NCI-H226 (cell line): ENCODE measurements at regions not wholly inside any gene's neighbourhood (a gene's known extent, or its start where the extent isn't known, plus 50 kb on each side); places are given as distances from the start of the nearest gene placed in this dataset.
"Not testable (repeated sequence)": the region's sequence is repeated elsewhere in the genome, so short reads cannot be mapped to it uniquely, and the experiment has no call there.

Source experiments
- DNase-seq: peaks from one replicate; pipeline ENCODE4 v3.0.0-alpha.2; 2015

DNA sequence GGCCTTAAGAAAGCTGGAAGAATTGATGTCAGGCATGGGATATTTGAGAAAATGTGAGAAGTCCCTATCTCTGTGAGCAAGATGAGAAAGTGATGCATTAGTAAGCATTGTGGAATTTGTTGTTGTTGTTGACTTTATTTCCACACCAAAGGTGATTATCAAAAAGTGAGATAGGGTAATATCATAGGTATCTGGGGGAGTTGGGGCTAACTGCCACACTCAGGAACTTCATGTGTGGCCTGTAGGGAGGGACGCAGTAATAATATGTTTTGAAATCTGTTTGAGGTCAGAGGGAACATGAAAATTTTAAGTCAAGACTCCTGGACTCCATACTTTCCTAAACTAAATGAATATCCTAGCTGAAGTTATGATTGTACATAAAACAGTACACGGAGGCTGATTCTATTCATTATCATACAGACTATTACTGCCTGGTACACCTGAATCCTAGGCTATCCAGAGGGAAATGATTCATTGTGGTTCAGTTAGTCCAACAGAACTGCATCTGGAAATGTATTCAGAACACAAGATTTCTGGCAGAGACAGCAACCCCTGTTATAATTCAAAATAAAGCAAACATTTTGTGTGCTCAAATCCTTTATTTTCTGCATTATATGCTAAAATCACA is 304.8 kb downstream of the CPS1 start:
- peak; percentile 63 for DNase-seq

- DNase-seq, result no peak
Observed at GRCh38 chr2:210862283-210863065, 306.1 kb downstream of the CPS1 start.

DNA sequence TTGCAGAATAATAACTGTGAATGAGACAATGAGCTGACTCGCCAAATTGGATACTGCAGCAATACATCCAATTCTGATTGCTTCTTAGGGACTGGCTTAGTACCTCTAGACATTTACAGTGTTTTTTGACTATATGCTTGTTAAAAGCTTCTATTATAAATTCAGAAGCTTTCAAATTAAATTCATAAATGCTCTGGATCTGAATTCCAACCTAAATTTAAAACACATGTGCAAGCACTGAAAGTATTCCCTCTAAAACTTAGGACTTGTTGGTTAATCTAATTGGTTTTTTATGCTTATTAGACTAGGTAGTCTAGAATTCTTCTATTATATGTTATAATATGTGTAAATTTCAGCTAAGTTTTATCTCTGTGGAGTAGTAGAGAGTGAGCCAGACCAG is 306.9 kb downstream of the CPS1 start:
- DNase-seq, result no peak

GRCh38 chr2:210871566-210871965 is 315.2 kb downstream of the CPS1 start:
- DNase-seq, result not testable (repeated sequence)

GRCh38 chr2:210873631-210874030 is 317.2 kb downstream of the CPS1 start:
- DNase-seq, result no peak

DNA sequence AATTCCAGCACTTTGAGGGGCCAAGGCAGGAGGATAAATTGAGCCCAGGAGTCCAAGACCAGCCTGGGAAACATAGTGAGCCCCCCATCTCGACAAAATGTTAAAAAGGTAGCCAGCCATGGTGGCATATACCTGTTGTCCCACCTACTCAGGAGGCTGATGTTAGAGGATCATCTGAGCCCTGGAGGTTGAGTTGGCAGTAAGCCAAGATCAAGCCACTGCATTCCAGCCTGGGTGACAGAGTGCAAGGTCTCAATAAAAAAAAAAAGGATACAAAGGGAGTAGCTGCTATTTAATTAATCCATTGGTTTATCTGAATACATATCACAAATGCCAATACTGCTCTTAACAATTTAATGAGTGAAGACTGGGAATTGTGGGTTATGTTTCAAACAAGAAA is 327.8 kb downstream of the CPS1 start:
- no peak for DNase-seq

DNA sequence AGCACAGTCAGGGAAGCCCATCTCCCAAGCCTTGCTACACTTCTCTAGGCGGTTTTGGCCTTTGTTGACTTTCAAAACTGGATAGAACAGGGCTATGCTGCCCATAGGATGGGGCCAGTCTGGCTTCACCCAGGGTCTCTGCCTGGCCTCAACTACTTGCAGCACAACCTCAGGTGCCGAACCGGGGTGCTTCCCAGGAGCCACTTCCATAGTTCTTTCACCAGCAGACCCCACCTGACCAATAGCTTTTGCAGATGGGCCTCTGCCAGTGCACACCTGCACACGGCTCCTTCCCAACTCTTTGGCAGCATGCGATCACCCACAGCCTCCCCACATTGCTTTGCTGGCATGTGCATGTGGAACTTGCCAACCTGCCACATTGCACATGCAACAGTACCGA is 331.6 kb downstream of the CPS1 start:
- DNase-seq, result no peak

GRCh38 chr2:210895132-210895531 is 338.7 kb downstream of the CPS1 start:
- DNase-seq, result no peak

DNA sequence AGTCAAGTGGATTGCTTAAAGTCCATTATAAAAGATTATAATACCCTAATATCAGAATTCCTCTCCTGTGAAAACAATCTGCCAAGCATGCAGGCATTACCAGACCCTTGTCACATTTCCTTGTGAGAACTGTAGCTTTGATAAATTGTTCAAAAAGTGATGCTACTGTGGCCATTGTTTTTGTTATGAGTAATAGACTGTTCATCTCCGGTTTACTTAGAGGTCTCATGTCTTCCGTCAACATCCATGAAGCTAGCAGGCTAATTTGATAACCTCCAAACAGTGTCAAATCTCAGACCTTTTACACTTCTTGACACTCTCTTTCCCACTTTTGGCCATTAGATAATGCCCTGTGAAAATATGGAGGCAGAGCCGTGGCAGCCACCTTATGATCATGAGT is 342.7 kb downstream of the CPS1 start:
- no peak for DNase-seq

DNA sequence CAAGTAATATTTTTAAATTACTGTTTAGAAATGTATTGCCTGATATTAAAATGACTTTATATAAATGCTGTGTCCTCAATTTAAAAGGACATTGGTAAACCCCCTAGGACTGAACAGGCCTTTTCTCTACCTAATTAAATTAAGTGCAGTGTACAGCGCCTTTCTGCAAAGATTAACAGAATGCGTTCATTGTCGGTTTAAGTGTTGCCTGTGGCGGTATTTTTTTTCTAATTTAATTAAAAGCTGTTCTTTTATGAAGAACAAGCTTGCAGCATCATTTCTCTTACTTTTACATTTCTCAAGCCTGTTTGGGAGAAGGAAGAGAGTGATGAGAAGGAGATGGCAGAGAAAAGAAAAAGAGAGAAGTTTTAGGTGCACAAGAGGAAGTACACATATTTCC is 344.9 kb downstream of the CPS1 start:
- no peak for DNase-seq

DNA sequence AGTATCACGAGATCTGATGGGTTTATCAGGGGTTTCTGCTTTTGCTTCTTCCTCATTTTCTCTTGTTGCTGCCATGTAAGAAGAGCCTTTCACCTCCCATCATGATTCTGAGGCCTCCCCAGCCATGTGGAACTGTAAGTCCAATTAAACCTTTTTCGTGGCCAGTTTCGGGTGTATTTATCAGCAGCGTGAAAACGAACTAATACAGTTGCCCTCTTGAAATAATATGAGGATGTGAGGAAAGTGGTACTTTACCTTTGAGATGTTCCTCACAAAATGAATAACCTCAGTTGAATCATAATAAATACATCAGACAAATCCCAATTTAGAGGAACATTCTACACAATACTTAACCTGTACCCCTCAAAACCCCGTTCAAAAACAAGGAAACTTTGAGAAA is 356.4 kb downstream of the CPS1 start:
- no peak for DNase-seq

DNA sequence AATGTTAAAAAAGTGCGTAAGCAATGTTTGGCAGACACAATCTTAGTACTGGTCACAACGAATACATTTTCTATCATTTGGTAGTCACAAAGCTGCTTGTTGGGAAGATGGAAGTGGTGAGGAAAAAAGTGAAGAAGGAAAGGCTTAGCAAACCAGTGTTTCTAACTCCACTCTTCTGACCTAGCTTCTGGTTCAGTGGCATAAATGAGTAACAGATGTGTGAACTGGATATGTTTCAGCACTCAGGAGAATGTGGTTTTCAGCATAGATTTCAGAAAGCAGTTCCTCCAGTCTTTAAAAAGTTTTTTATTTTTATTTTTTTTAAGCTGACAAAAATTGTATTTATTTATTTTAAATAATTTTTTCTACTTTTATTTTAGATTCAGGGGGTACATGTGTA is 357.1 kb downstream of the CPS1 start:
- no peak for DNase-seq

DNA sequence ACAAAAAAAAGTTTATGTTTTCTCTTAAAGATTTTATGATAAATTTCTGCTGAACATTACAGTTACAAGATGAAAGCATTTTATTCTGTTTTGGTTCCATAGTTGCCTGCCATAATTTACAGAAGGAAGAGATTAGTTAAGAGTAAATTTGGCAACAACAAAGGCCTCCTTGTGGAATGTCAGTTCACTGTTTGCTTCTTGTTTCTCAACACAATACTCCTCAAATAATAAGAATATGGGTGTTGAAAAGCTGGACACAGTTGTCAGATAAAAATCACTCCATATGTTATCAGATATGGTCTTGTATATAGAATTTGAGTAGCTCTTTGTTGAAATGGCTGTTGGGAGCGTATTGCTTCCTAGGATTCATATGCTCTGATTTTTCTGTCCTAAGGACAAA is 359.5 kb downstream of the CPS1 start:
- DNase-seq, result no peak

DNA sequence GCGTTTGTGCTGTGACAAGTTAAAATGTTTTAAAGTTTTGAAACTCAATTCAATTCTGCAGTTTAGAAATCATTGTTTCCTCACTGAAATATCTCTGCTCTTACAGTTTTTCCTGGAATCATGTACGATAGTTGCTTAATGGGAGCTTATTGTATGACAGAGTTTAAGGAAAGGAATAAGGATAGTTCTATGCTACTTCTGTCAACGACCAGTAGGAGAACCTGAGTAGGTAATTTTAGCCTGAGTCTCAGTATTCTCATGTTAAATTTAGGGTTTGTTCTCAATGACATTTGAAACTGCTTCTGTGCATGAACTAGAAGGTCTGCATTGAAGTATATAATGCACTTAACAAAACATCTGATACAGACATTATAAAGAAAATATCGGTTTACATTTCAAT is 361.1 kb downstream of the CPS1 start:
- DNase-seq, result no peak

DNA sequence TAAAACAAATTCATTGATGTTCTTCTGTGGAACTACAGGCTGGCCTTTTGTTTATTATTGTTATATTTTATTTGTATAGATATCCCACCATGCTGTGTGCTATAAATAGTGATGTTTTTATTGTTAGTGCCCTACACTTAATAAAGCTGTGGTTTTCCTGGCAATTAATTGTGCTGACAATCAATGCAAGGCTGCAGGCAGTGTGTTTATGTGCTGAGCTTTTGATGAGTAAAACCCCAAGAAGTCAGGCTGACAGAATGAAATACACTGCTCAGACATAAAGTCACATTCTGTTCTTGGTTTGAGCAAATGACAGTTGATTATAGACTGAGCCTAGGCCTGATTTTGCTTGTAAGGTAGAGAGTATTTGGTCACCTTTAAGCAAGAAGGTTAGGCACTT is 362.7 kb downstream of the CPS1 start:
- no peak for DNase-seq

DNA sequence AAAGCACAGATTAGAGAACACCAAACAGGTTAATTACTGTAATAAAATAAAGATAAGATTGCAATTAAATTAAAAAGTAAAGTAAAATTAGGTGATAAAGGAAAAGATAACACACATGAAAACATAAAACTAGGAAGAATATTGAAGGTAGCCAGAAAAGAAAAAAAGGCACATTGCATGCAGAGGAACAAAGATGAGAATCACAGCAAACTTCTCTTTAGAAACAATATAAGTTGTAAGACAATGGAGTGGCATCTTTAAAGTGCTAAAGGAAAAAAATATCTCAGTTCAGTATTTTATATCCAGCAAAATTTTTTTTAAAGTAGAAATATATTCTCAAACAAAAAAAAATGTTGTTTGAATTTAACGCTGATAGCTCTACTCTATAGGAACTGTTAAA is 366.0 kb downstream of the CPS1 start:
- no peak for DNase-seq

GRCh38 chr2:210928714-210929113 is 372.3 kb downstream of the CPS1 start:
- no peak for DNase-seq

DNA sequence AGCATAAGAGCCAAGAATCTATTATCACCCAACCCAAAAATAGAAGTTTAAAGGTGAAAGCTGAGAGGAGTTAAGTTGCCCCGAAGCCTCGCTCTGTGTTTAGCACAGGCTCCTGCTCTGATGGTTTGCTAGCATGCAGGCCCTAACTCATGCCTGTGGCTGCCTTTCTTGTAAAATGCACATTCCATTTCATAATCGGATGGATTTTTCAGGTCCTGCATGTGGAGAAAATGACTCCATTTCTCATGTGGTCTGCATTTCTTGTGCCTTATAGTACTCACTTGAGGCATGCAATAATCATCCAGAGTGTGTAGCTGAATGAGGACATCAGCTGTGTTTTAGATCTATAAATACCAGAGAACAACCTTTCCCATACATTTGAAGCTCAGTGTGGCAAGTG is 381.8 kb downstream of the CPS1 start:
- no peak for DNase-seq

GRCh38 chr2:210946395-210946794 is 390.0 kb downstream of the CPS1 start:
- DNase-seq, result no peak

- not testable (repeated sequence) for DNase-seq
Observed at GRCh38 chr2:210950434-210951060, 394.1 kb downstream of the CPS1 start.

DNA sequence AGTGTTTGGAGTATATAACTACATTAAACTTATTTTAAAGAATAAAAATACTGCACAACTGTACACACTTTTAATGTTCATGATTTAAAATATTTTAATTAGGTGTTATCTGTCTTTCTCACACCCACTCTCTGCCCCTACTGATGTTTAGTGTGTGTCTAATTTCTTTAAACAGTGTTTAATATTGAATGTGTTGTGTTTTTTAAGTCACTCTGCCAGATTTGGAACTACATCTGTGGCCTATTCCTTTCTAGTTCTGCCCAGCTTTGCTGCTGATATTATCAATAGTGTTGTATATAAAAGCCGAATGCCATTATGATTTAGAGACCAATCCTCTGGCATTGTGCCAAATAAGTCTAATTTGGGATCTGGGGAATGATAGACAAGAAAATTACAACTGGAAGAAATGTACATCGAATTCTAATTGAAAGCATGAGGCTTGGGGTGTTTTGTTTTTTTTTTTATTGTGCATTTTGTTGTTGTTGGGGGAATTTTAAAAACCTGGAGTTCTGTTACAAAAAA is 398.0 kb downstream of the CPS1 start:
- DNase-seq, result no peak

DNA sequence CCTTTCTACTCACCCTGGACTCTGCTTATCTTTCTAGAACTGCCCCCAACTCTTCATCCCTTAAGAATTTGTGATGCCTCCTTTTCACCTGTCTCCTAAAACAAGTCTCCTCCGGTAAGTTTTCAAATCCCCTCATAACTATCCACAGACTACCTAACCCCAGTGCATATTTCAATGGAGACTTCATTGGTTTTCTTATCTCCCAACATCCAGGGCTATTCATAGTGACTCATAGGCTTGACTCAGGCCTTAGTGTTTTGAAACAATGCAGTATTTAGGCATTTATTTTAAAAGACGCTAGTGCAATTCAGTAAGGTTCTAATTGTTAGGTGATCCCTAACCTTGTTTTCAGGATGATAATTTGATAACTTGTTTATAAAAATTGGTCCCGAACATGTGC is 399.2 kb downstream of the CPS1 start:
- DNase-seq, result peak; percentile 78

- DNase-seq, result peak; percentile 67
Observed at GRCh38 chr2:210956101-210956500, 399.7 kb downstream of the CPS1 start.

- peak; percentile 71 for DNase-seq
Observed at GRCh38 chr2:210961249-210961648, 404.9 kb downstream of the CPS1 start.
